Choroid plexus epithelial cell (primary cell): ENCODE measurements at regions not wholly inside any gene's neighbourhood (a gene's known extent, or its start where the extent isn't known, plus 50 kb on each side); places are given as distances from the start of the nearest gene placed in this dataset.
"Not testable (repeated sequence)": the region's sequence is repeated elsewhere in the genome, so short reads cannot be mapped to it uniquely, and the experiment has no call there.

Experiments used
- DNase-seq: peaks from one replicate; pipeline ENCODE4 v3.0.0-alpha.2; 2010; ENCODE audit warnings: low read depth
- H3K4me3 ChIP-seq: 2 replicates; pipeline ENCODE4 v1.5.1; 2011; ENCODE audit warnings: low read depth, mild to moderate bottlenecking, control low read depth, low read length, moderate library complexity
- TF ChIP-seq, protein P1 (sequence below): conservative IDR thresholded peaks from 2 replicates; pipeline ENCODE4 v1.5.1; 2011; ENCODE audit warnings: low read depth, mild to moderate bottlenecking, control low read depth, inconsistent platforms, low read length, moderate library complexity

GRCh38 chr5:85651731-85652130, 966.0 kb upstream of the COX7C start:
- no peak overlapping the region for H3K4me3 ChIP-seq
- no peak for DNase-seq
- TF ChIP-seq, protein P1, sequence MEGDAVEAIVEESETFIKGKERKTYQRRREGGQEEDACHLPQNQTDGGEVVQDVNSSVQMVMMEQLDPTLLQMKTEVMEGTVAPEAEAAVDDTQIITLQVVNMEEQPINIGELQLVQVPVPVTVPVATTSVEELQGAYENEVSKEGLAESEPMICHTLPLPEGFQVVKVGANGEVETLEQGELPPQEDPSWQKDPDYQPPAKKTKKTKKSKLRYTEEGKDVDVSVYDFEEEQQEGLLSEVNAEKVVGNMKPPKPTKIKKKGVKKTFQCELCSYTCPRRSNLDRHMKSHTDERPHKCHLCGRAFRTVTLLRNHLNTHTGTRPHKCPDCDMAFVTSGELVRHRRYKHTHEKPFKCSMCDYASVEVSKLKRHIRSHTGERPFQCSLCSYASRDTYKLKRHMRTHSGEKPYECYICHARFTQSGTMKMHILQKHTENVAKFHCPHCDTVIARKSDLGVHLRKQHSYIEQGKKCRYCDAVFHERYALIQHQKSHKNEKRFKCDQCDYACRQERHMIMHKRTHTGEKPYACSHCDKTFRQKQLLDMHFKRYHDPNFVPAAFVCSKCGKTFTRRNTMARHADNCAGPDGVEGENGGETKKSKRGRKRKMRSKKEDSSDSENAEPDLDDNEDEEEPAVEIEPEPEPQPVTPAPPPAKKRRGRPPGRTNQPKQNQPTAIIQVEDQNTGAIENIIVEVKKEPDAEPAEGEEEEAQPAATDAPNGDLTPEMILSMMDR = no peak

DNA sequence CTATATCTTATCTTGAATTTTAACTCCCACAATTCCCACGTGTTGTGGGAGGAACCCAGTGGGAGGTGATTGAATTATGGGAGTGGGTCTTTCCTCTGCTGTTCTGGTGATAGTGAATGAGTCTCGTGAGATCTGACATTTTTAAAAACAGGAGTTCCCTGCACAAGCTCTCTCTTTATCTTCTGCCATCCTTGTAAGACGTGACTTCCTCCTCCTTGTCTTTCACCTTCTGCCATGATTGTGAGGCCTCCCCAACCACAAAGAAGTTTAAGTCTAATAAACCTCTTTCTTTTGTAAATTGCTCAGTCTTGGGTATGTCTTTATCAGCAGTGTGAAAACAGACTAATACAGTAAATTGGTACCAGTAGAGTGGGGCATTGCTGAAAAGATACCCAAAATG, 963.6 kb upstream of the COX7C start:
- not testable (repeated sequence) for DNase-seq

DNA sequence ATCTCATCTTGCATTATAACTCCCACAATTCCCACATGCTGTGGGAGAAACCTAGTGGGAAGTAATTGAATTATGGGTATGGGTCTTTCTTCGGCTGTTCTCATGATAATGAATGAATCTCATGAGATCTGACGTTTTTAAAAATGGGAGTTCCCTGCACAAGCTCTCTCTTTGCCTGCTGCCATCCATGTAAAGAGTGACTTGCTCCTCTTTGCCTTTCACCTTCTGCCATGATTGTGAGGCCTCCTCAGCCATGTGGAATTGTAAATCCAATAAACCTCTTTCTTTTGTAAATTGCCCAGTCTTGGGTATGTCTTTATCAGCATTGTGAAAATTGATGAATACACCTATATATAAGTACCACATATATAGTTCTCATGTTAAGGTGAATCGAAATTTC, 961.7 kb upstream of the COX7C start:
- no peak overlapping the region for H3K4me3 ChIP-seq
- no peak for DNase-seq
- TF ChIP-seq, protein P1 = no peak

More for the DNA sequence above, 963.6 kb upstream of the COX7C start:
- not testable (repeated sequence) for H3K4me3 ChIP-seq

DNA sequence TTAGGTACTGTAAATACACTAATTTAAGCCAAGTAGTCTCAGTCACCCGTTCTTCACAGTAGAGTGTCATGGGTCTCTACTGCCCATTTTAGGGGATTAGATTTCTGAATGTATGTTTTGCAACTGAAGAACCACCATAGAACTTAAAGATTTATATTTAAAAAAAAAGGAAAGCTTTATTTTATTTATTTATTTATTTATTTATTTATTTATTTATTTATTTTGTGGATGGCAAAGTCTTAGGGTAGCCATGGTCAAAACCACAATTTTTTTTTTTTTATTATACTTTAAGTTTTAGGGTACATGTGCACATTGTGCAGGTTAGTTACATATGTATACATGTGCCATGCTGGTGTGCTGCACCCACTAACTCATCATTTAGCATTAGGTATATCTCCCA, 960.4 kb upstream of the COX7C start:
- not testable (repeated sequence) for DNase-seq, H3K4me3 ChIP-seq

DNA sequence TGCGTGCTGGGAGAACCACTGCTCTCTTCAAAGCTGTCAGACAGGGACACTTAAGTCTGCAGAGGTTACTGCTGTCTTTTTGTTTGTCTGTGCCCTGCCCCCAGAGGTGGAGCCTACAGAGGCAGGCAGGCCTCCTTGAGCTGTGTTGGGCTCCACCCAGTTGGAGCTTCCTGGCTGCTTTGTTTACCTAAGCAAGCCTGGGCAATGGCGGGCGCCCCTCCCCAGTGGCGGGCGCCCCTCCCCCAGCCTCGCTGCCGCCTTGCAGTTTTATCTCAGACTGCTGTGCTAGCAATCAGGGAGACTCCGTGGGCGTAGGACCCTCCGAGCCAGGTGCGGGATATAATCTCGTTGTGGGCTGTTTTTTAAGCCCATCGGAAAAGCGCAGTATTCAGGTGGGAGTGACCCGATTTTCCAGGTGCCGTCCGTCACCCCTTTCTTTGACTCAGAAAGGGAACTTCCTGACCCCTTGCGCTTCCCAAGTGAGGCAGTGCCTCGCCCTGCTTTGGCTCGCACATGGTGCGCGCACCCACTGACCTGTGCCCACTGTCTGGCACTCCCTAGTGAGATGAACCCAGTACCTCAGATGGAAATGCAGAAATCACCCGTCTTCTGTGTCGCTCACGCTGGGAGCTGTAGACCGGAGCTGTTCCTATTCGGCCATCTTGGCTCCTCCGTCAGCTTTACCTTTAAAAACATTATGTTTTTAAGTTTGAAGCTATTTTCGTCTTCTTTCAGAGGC, 954.6 kb upstream of the COX7C start:
- not testable (repeated sequence) for DNase-seq, H3K4me3 ChIP-seq

GRCh38 chr5:85663708-85664031, 954.1 kb upstream of the COX7C start:
- TF ChIP-seq, protein P1 = no peak
- no peak for DNase-seq
- H3K4me3 ChIP-seq = no peak overlapping the region

GRCh38 chr5:85670417-85670816, 947.3 kb upstream of the COX7C start:
- no peak for DNase-seq
- TF ChIP-seq, protein P1 = no peak
- no peak overlapping the region for H3K4me3 ChIP-seq

DNA sequence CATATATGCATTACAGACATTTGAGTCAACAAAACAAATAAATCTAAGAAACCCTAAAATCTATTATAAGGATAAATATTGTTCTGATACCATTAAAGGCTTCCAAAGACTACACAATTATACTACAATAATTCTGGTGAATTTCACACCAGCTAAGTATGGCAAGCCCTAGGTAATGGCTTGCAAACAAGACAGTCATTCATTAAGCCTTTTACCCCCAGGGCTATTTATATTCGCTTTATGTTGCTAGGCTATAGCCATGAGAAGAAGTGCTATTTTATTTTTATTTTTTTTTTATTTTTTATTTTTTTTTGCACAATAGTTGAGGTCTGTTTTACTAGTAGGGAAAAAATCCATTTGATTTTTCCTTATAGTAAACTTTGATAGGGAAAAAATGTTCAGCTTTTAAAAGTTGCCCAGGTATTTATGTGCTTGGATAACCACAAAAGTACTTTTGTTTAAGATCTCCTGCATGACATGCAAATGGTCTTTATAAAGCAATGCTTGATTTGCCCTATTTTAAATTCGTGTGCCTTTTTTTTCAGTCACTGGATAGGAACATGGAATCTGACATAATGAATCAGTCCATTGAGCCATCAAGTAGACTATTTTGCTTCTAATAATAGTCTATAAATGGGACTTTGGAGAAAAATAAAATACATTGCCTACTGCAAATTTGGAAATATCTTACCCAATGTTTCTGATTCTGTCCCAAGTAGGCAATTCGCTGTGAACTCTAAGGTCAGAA, 946.3 kb upstream of the COX7C start:
- TF ChIP-seq, protein P1 = no peak
- H3K4me3 ChIP-seq = no peak overlapping the region
- no peak for DNase-seq
